ENCODE measurements at regions not wholly inside any gene's neighbourhood (a gene's known extent, or its start where the extent isn't known, plus 50 kb on each side); places are given as distances from the start of the nearest gene placed in this dataset.

- DNase-seq, result no peak
- peaks cover 0 to 9% (median 4%) of the 10 kb centered on the region in 4 donors for H3K4me1 ChIP-seq
- no peak overlapping the region for H3K4me3 ChIP-seq
- no peak for TF ChIP-seq CTCF (IDR thresholded peaks at IDR 0.05)
- no peaks in the 10 kb centered on the region for H3K9me3 ChIP-seq
- no peaks in the 10 kb centered on the region for H3K27me3 ChIP-seq
- intact Hi-C loops (cut with DNase I; ENCODE audit: low total_unique reads), result no loop called here
- no peak overlapping the region for H3K27ac ChIP-seq
- H3K36me3 ChIP-seq, result no peaks in the 10 kb centered on the region
These were observed 103.8 kb upstream of the PPM1H start for GRCh38 chr12:63038713-63039100.

- intact Hi-C loops (cut with DNase I; ENCODE audit: low total_unique reads), result no loop called here
- Histone ChIP-seq H3K4me1 (peaks cover 0 to 9% (median 4%) of the 10 kb centered on the region in 4 donors), H3K27ac (no peak overlapping the region), H3K4me3 (no peak overlapping the region), H3K9me3 (no peaks in the 10 kb centered on the region), H3K27me3 (no peaks in the 10 kb centered on the region), H3K36me3 (no peaks in the 10 kb centered on the region)
- DNase-seq, result no peak
- no peak for TF ChIP-seq CTCF (IDR thresholded peaks at IDR 0.05)
These were observed 103.1 kb upstream of the PPM1H start for GRCh38 chr12:63037746-63038712.

- Histone ChIP-seq H3K4me1 (peaks cover 0 to 9% (median 4%) of the 10 kb centered on the region in 4 donors), H3K4me3 (no peak overlapping the region), H3K27ac (no peak overlapping the region), H3K27me3 (no peaks in the 10 kb centered on the region), H3K9me3 (no peaks in the 10 kb centered on the region), H3K36me3 (no peaks in the 10 kb centered on the region)
- intact Hi-C loops (cut with DNase I; ENCODE audit: low total_unique reads), result no loop called here
- no peak for TF ChIP-seq CTCF (IDR thresholded peaks at IDR 0.05)
- DNase-seq, result no peak
These were observed 102.0 kb upstream of the PPM1H start for GRCh38 chr12:63036974-63037335.

GRCh38 chr12:63036216-63036973 lies 101.4 kb upstream of the PPM1H start:
- Histone ChIP-seq H3K4me3 (no peak overlapping the region), H3K9me3 (no peaks in the 10 kb centered on the region), H3K36me3 (no peaks in the 10 kb centered on the region), H3K27ac (no peak overlapping the region), H3K27me3 (no peaks in the 10 kb centered on the region), H3K4me1 (peaks cover 0 to 9% (median 4%) of the 10 kb centered on the region in 4 donors)
- TF ChIP-seq CTCF (IDR thresholded peaks at IDR 0.05), result no peak
- intact Hi-C loops (cut with DNase I; ENCODE audit: low total_unique reads), result no loop called here
- no peak for DNase-seq

- Histone ChIP-seq H3K4me3 (no peak overlapping the region), H3K27ac (no peak overlapping the region), H3K27me3 (no peaks in the 10 kb centered on the region), H3K36me3 (no peaks in the 10 kb centered on the region), H3K4me1 (peaks cover 0 to 9% (median 4%) of the 10 kb centered on the region in 4 donors), H3K9me3 (no peaks in the 10 kb centered on the region)
- TF ChIP-seq CTCF (IDR thresholded peaks at IDR 0.05), result no peak
- DNase-seq, result no peak
- intact Hi-C loops (cut with DNase I; ENCODE audit: low total_unique reads), result no loop called here
These were observed 99.7 kb upstream of the PPM1H start for GRCh38 chr12:63034601-63035000.

Measured in tibial artery (tissue), 4 donors.